ENCODE measurements at regions not wholly inside any gene's neighbourhood (a gene's known extent, or its start where the extent isn't known, plus 50 kb on each side); places are given as distances from the start of the nearest gene placed in this dataset.

- Histone ChIP-seq H3K27ac (peak overlapping the region; percentile 26 to 44; a peak in 3 of 6 replicates), H3K4me1 (peaks cover 45% of the 10 kb centered on the region), H3K4me2 (no peak overlapping the region), H3K9me3 (no peaks in the 10 kb centered on the region), H3K4me3 (no peak overlapping the region)
- POLR2A ChIA-PET, result no interaction called here
- CTCF ChIA-PET, result interaction anchor here (1.0 kb wide), 1 partner anchor 8 kb away, joined by 4 read pairs; no protein-coding TSS in a partner anchor
- no peak for TF ChIP-seq ZFP36 (IDR thresholded peaks at IDR 0.05; ENCODE audit: borderline replicate concordance, partially characterized antibody)
- TF ChIP-seq POLR2A (IDR thresholded peaks at IDR 0.05; ENCODE audit: low read length), result no peak
- no peak for TF ChIP-seq CBX8 (IDR thresholded peaks at IDR 0.05)
- TF ChIP-seq HOXB5 (CRISPR knock-in tag; IDR thresholded peaks at IDR 0.05), result no peak
- TF ChIP-seq FOXS1 (CRISPR knock-in tag; IDR thresholded peaks at IDR 0.05), result no peak
- TF ChIP-seq MAX (IDR thresholded peaks at IDR 0.05), result no peak
- no peak for TF ChIP-seq SREBF2 (IDR thresholded peaks at IDR 0.05)
- TF ChIP-seq MYC (IDR thresholded peaks at IDR 0.05; ENCODE audit: borderline replicate concordance, low read length), result no peak
- no peak for TF ChIP-seq HDAC2 (IDR thresholded peaks at IDR 0.05)
- no peak for TF ChIP-seq CHD4 (IDR thresholded peaks at IDR 0.05; ENCODE audit: borderline replicate concordance)
- no peak for TF ChIP-seq HMGXB4 (CRISPR knock-in tag; IDR thresholded peaks at IDR 0.05; ENCODE audit: borderline replicate concordance)
- ATAC-seq, result no peak
- peak in 1 of 2 experiments; percentile 46 for DNase-seq (ENCODE audit: low read depth in 1 of 2, low spot score in 1 of 2)
- FAIRE-seq, result no peak
- 63% methylated on average over 5 of the region's 6 CpGs for WGBS (ENCODE audit: missing lambda C conversion rate)
Measured at GRCh38 chr4:11632483-11632882, 203.8 kb upstream of the HS3ST1 start.

- ChIA-PET CTCF (no interaction called here), POLR2A (no interaction called here)
- Histone ChIP-seq H3K4me3 (no peak overlapping the region), H3K4me1 (peaks cover 46% of the 10 kb centered on the region), H3K9me3 (no peaks in the 10 kb centered on the region), H3K4me2 (no peak overlapping the region), H3K27ac (peak overlapping the region in 1 of 2 experiments; percentile 44; a peak in 1 of 6 replicates)
- no peak for TF ChIP-seq CBX8 (IDR thresholded peaks at IDR 0.05)
- no peak for TF ChIP-seq BHLHE40 (IDR thresholded peaks at IDR 0.05; ENCODE audit: low read depth, low read length)
- TF ChIP-seq MYC (IDR thresholded peaks at IDR 0.05; ENCODE audit: borderline replicate concordance, low read length), result no peak
- no peak for TF ChIP-seq ATOH8 (CRISPR knock-in tag; IDR thresholded peaks at IDR 0.05; ENCODE audit: low read depth)
- TF ChIP-seq EHMT2 (IDR thresholded peaks at IDR 0.05; ENCODE audit: low read depth), result no peak
- TF ChIP-seq ZSCAN20 (CRISPR knock-in tag; IDR thresholded peaks at IDR 0.05), result no peak
- no peak for TF ChIP-seq BCL3 (IDR thresholded peaks at IDR 0.05)
- TF ChIP-seq ESRRA (IDR thresholded peaks at IDR 0.05; ENCODE audit: borderline replicate concordance, low read length), result no peak
- TF ChIP-seq FOXS1 (CRISPR knock-in tag; IDR thresholded peaks at IDR 0.05), result no peak
- no peak for TF ChIP-seq GATA3 (IDR thresholded peaks at IDR 0.05; ENCODE audit: borderline replicate concordance)
- TF ChIP-seq KDM1A (IDR thresholded peaks at IDR 0.05; ENCODE audit: low read depth), result no peak
- WGBS (ENCODE audit: missing lambda C conversion rate), result 64% methylated on average over 4 of the region's 4 CpGs
- ATAC-seq (no peak), DNase-seq (ENCODE audit: low read depth in 1 of 2, low spot score in 1 of 2) (no peak), FAIRE-seq (no peak)
Measured at GRCh38 chr4:11632025-11632424, 203.3 kb upstream of the HS3ST1 start.

- 88% methylated on average over 2 of the region's 2 CpGs for WGBS (ENCODE audit: missing lambda C conversion rate)
- TF ChIP-seq MYC (IDR thresholded peaks at IDR 0.05; ENCODE audit: borderline replicate concordance, low read length), result no peak
- TF ChIP-seq FOSL2 (IDR thresholded peaks at IDR 0.05), result no peak
- no peak for TF ChIP-seq FOSL2 (CRISPR knock-in tag; IDR thresholded peaks at IDR 0.05)
- TF ChIP-seq CEBPB (IDR thresholded peaks at IDR 0.05), result no peak
- TF ChIP-seq POLR2A (IDR thresholded peaks at IDR 0.05; ENCODE audit: low read length), result no peak
- CTCF ChIA-PET, result interaction anchor here (0.6 kb wide), 1 partner anchor 202 kb away, joined by 3 read pairs; no protein-coding TSS in a partner anchor
- POLR2A ChIA-PET, result no interaction called here
- Histone ChIP-seq H3K4me3 (no peak overlapping the region), H3K9me3 (no peaks in the 10 kb centered on the region), H3K27ac (no peak overlapping the region), H3K4me2 (no peak overlapping the region), H3K4me1 (peaks cover 46% of the 10 kb centered on the region)
- FAIRE-seq, result no peak
- no peak for DNase-seq (ENCODE audit: low read depth in 1 of 2, low spot score in 1 of 2)
- ATAC-seq, result no peak
Measured at GRCh38 chr4:11631416-11631815, 202.7 kb upstream of the HS3ST1 start.
